Naive thymus-derived CD4-positive, alpha-beta T cell (primary cell): ENCODE measurements at regions not wholly inside any gene's neighbourhood (a gene's known extent, or its start where the extent isn't known, plus 50 kb on each side); places are given as distances from the start of the nearest gene placed in this dataset.

Experiments used
- ATAC-seq: fragments of 150-1000 bp; cut with Tn5 transposase; 2 replicates; pipeline ENCODE4 v1.10.0; 2021; ENCODE audit warnings: mild to moderate bottlenecking, moderate library complexity
- CTCF ChIA-PET: fragments of 350-600 bp; sonication (Branson Sonifier 250); formaldehyde crosslinking; loops from one replicate; lab custom pipeline; 2021; ENCODE audit warnings: antibody characterized with exemption; lab: Charles Lee
- POLR2A ChIA-PET: fragments of 350-600 bp; sonication (Branson Sonifier 250); formaldehyde crosslinking; loops from one replicate; lab custom pipeline; 2021; ENCODE audit warnings: antibody characterized with exemption, inconsistent platforms; lab: Charles Lee
- DNase-seq, 9 donors: peaks; one replicate each; pipeline versions ENCODE4 v3.0.0 to v3.0.0-alpha.2; 2020 to 2022; ENCODE audit warnings: mixed read lengths in 1 of 9
- H3K27ac ChIP-seq: one replicate; pipeline ENCODE4 v1.7.0; 2013; ENCODE audit warnings: mild to moderate bottlenecking, low read depth, low read length, moderate library complexity
- H3K27me3 ChIP-seq, 2 donors: one replicate each; pipeline ENCODE4 v1.7.0; 2013; ENCODE audit warnings: low read length in 2 of 2, mild to moderate bottlenecking in 2 of 2, moderate library complexity in 2 of 2; ENCODE audit not compliant: control insufficient read depth in 2 of 2, insufficient read depth in 2 of 2
- H3K36me3 ChIP-seq, 3 experiments: 1 replicate in 2 of 3; 2 replicates in 1 of 3; pipeline ENCODE4 v1.7.0; 2013; ENCODE audit warnings: low read length in 3 of 3, mild to moderate bottlenecking in 3 of 3, moderate library complexity in 1 of 3; ENCODE audit not compliant: insufficient read depth in 3 of 3, control insufficient read depth in 2 of 3
- H3K4me1 ChIP-seq, 2 donors: one replicate each; pipeline ENCODE4 v1.7.0; 2013; ENCODE audit warnings: low read length in 2 of 2, mild to moderate bottlenecking in 2 of 2, moderate library complexity in 1 of 2; ENCODE audit not compliant: control insufficient read depth in 2 of 2, insufficient read depth in 2 of 2
- H3K4me3 ChIP-seq: 2 replicates; pipeline ENCODE4 v1.7.0; 2013; ENCODE audit warnings: mild to moderate bottlenecking, low read length
- H3K9me3 ChIP-seq, 3 experiments: 1 replicate in 2 of 3; 2 replicates in 1 of 3; pipeline ENCODE4 v1.7.0; 2013; ENCODE audit warnings: low read length in 3 of 3; ENCODE audit not compliant: control insufficient read depth in 2 of 3
- H3K27ac Mint-ChIP-seq, 9 donors: one replicate each; pipeline ENCODE4 v1.8.0; 2020 to 2022; ENCODE audit warnings: mixed read lengths in 9 of 9, mild to moderate bottlenecking in 8 of 9, moderate library complexity in 5 of 9, inconsistent platforms in 2 of 9
- H3K27me3 Mint-ChIP-seq, 5 donors: one replicate each; pipeline ENCODE4 v1.8.0; 2021 to 2022; ENCODE audit warnings: mixed read lengths in 5 of 5, mild to moderate bottlenecking in 1 of 5
- H3K36me3 Mint-ChIP-seq, 5 donors: one replicate each; pipeline ENCODE4 v1.8.0; 2020 to 2022; ENCODE audit warnings: mixed read lengths in 5 of 5, mild to moderate bottlenecking in 3 of 5, inconsistent platforms in 1 of 5
- H3K4me1 Mint-ChIP-seq, 7 donors: one replicate each; pipeline ENCODE4 v1.8.0; 2020 to 2022; ENCODE audit warnings: mixed read lengths in 7 of 7, mild to moderate bottlenecking in 3 of 7, inconsistent platforms in 1 of 7
- H3K4me3 Mint-ChIP-seq, 10 donors: one replicate each; pipeline ENCODE4 v1.8.0; 2020 to 2022; ENCODE audit warnings: mild to moderate bottlenecking in 10 of 10, mixed read lengths in 10 of 10, moderate library complexity in 6 of 10, inconsistent platforms in 2 of 10
- H3K9me3 Mint-ChIP-seq, 11 donors: one replicate each; pipeline ENCODE4 v1.8.0; 2020 to 2022; ENCODE audit warnings: mixed read lengths in 11 of 11, mild to moderate bottlenecking in 4 of 11, inconsistent platforms in 1 of 11, moderate library complexity in 1 of 11
- intact Hi-C, 2 donors: fragments of 100-400 bp; cut with micrococcal nuclease; formaldehyde crosslinking; loops; one replicate each; pipeline ENCODE4 v1.15.1; 2023

- peaks cover 0 to 28% (median 4%) of the 10 kb centered on the region in 11 donors for H3K9me3 Mint-ChIP-seq
- DNase-seq, result no peak
- H3K27ac Mint-ChIP-seq, result no peak overlapping the region
- no peaks in the 10 kb centered on the region for H3K9me3 ChIP-seq
- no peak overlapping the region for H3K4me3 ChIP-seq
- H3K4me3 Mint-ChIP-seq, result no peak overlapping the region
- H3K27me3 Mint-ChIP-seq, result no peaks in the 10 kb centered on the region
- no peak overlapping the region for H3K27ac ChIP-seq
- no peaks in the 10 kb centered on the region for H3K4me1 ChIP-seq
- intact Hi-C loops, result no loop called here
- no peaks in the 10 kb centered on the region for H3K4me1 Mint-ChIP-seq
- no peaks in the 10 kb centered on the region for H3K27me3 ChIP-seq
- ChIA-PET CTCF (no interaction called here), POLR2A (no interaction called here)
- H3K36me3 Mint-ChIP-seq, result no peaks in the 10 kb centered on the region
- no peak for ATAC-seq
- H3K36me3 ChIP-seq, result no peaks in the 10 kb centered on the region
These were observed 1122.3 kb upstream of the ADGRL2 start for GRCh38 chr1:80678438-80678837.

GRCh38 chr1:80675454-80675853 is 1125.3 kb upstream of the ADGRL2 start:
- H3K4me1 Mint-ChIP-seq, result no peaks in the 10 kb centered on the region
- H3K27ac Mint-ChIP-seq, result no peak overlapping the region
- Histone ChIP-seq H3K4me3 (no peak overlapping the region), H3K27me3 (no peaks in the 10 kb centered on the region), H3K9me3 (no peaks in the 10 kb centered on the region), H3K27ac (no peak overlapping the region), H3K4me1 (no peaks in the 10 kb centered on the region), H3K36me3 (no peaks in the 10 kb centered on the region)
- no peaks in the 10 kb centered on the region for H3K36me3 Mint-ChIP-seq
- no peak overlapping the region for H3K4me3 Mint-ChIP-seq
- peaks cover 0 to 20% (median 4%) of the 10 kb centered on the region in 11 donors for H3K9me3 Mint-ChIP-seq
- intact Hi-C loops, result no loop called here
- DNase-seq (no peak), ATAC-seq (no peak)
- ChIA-PET POLR2A (no interaction called here), CTCF (interaction anchor here (0.7 kb wide), 1 partner anchor 149 kb away, joined by 3 read pairs; no protein-coding TSS in a partner anchor)
- no peaks in the 10 kb centered on the region for H3K27me3 Mint-ChIP-seq

- no peaks in the 10 kb centered on the region for H3K27me3 ChIP-seq
- H3K9me3 Mint-ChIP-seq, result peaks cover 0 to 20% (median 4%) of the 10 kb centered on the region in 11 donors
- H3K27ac ChIP-seq, result no peak overlapping the region
- ChIA-PET CTCF (no interaction called here), POLR2A (no interaction called here)
- no peak for ATAC-seq
- no peaks in the 10 kb centered on the region for H3K9me3 ChIP-seq
- H3K27me3 Mint-ChIP-seq, result no peaks in the 10 kb centered on the region
- H3K4me3 ChIP-seq, result no peak overlapping the region
- no peaks in the 10 kb centered on the region for H3K36me3 ChIP-seq
- intact Hi-C loops, result no loop called here
- H3K27ac Mint-ChIP-seq, result no peak overlapping the region
- no peaks in the 10 kb centered on the region for H3K4me1 Mint-ChIP-seq
- no peaks in the 10 kb centered on the region for H3K36me3 Mint-ChIP-seq
- no peak for DNase-seq
- H3K4me1 ChIP-seq, result no peaks in the 10 kb centered on the region
- H3K4me3 Mint-ChIP-seq, result no peak overlapping the region
These were observed 1126.7 kb upstream of the ADGRL2 start for GRCh38 chr1:80673935-80674597.

GRCh38 chr1:80668372-80668771 is 1132.4 kb upstream of the ADGRL2 start:
- H3K36me3 Mint-ChIP-seq, result no peaks in the 10 kb centered on the region
- no peak overlapping the region for H3K27ac Mint-ChIP-seq
- Histone ChIP-seq H3K36me3 (no peaks in the 10 kb centered on the region), H3K4me3 (no peak overlapping the region), H3K9me3 (no peaks in the 10 kb centered on the region), H3K4me1 (no peaks in the 10 kb centered on the region), H3K27me3 (no peaks in the 10 kb centered on the region), H3K27ac (no peak overlapping the region)
- H3K4me1 Mint-ChIP-seq, result no peaks in the 10 kb centered on the region
- peaks cover 0 to 7% (median 0%) of the 10 kb centered on the region in 11 donors for H3K9me3 Mint-ChIP-seq
- ATAC-seq, result no peak
- intact Hi-C loops, result no loop called here
- H3K4me3 Mint-ChIP-seq, result no peak overlapping the region
- POLR2A ChIA-PET, result no interaction called here
- CTCF ChIA-PET, result no interaction called here
- no peak for DNase-seq
- no peaks in the 10 kb centered on the region for H3K27me3 Mint-ChIP-seq

- DNase-seq, result no peak
- POLR2A ChIA-PET, result no interaction called here
- no peaks in the 10 kb centered on the region for H3K4me1 Mint-ChIP-seq
- peaks cover 0 to 25% (median 0%) of the 10 kb centered on the region in 11 donors for H3K9me3 Mint-ChIP-seq
- no peak for ATAC-seq
- CTCF ChIA-PET, result no interaction called here
- H3K4me3 Mint-ChIP-seq, result no peak overlapping the region
- no peak overlapping the region for H3K4me3 ChIP-seq
- intact Hi-C loops, result no loop called here
- H3K27ac ChIP-seq, result no peak overlapping the region
- H3K4me1 ChIP-seq, result no peaks in the 10 kb centered on the region
- H3K36me3 Mint-ChIP-seq, result no peaks in the 10 kb centered on the region
- H3K27ac Mint-ChIP-seq, result no peak overlapping the region
- no peaks in the 10 kb centered on the region for H3K27me3 Mint-ChIP-seq
- H3K36me3 ChIP-seq, result no peaks in the 10 kb centered on the region
- H3K27me3 ChIP-seq, result no peaks in the 10 kb centered on the region
- no peaks in the 10 kb centered on the region for H3K9me3 ChIP-seq
These were observed 1134.7 kb upstream of the ADGRL2 start for GRCh38 chr1:80666073-80666472.

- ATAC-seq, result no peak
These were observed 1141.6 kb upstream of the ADGRL2 start for GRCh38 chr1:80659161-80659560.

GRCh38 chr1:80657707-80658106 is 1143.0 kb upstream of the ADGRL2 start:
- peaks cover 0 to 27% (median 5%) of the 10 kb centered on the region in 11 donors for H3K9me3 Mint-ChIP-seq
- Histone ChIP-seq H3K27ac (no peak overlapping the region), H3K9me3 (no peaks in the 10 kb centered on the region), H3K36me3 (no peaks in the 10 kb centered on the region), H3K4me1 (no peaks in the 10 kb centered on the region), H3K4me3 (no peak overlapping the region), H3K27me3 (no peaks in the 10 kb centered on the region)
- no peak overlapping the region for H3K27ac Mint-ChIP-seq
- no peak for ATAC-seq
- H3K4me3 Mint-ChIP-seq, result no peak overlapping the region
- H3K4me1 Mint-ChIP-seq, result no peaks in the 10 kb centered on the region
- no peak for DNase-seq
- POLR2A ChIA-PET, result no interaction called here
- H3K27me3 Mint-ChIP-seq, result no peaks in the 10 kb centered on the region
- CTCF ChIA-PET, result no interaction called here
- intact Hi-C loops, result no loop called here
- H3K36me3 Mint-ChIP-seq, result peaks cover 0 to 3% (median 0%) of the 10 kb centered on the region in 5 donors

More at GRCh38 chr1:80659161-80659560, 1141.6 kb upstream of the ADGRL2 start:
- Histone ChIP-seq H3K4me1 (no peaks in the 10 kb centered on the region), H3K27ac (no peak overlapping the region), H3K36me3 (no peaks in the 10 kb centered on the region), H3K27me3 (no peaks in the 10 kb centered on the region), H3K9me3 (no peaks in the 10 kb centered on the region), H3K4me3 (no peak overlapping the region)
- Mint-ChIP-seq H3K36me3 (peaks cover 0 to 3% (median 0%) of the 10 kb centered on the region in 5 donors), H3K27ac (no peak overlapping the region), H3K27me3 (no peaks in the 10 kb centered on the region), H3K4me3 (no peak overlapping the region), H3K4me1 (no peaks in the 10 kb centered on the region), H3K9me3 (peaks cover 0 to 32% (median 2%) of the 10 kb centered on the region in 11 donors)
- POLR2A ChIA-PET, result no interaction called here
- CTCF ChIA-PET, result no interaction called here
- DNase-seq, result no peak
- intact Hi-C loops, result no loop called here
